Fibroblast of skin of scalp (primary cell): ENCODE measurements at regions not wholly inside any gene's neighbourhood (a gene's known extent, or its start where the extent isn't known, plus 50 kb on each side); places are given as distances from the start of the nearest gene placed in this dataset.
A peak's percentile ranks its signal among the peaks of the same experiment; 100 is the strongest.
"Not testable (repeated sequence)": the region's sequence is repeated elsewhere in the genome, so short reads cannot be mapped to it uniquely, and the experiment has no call there.

Experiments used
- DNase-seq: peaks from one replicate; pipeline ENCODE4 v3.0.0-alpha.2; 2013

DNA sequence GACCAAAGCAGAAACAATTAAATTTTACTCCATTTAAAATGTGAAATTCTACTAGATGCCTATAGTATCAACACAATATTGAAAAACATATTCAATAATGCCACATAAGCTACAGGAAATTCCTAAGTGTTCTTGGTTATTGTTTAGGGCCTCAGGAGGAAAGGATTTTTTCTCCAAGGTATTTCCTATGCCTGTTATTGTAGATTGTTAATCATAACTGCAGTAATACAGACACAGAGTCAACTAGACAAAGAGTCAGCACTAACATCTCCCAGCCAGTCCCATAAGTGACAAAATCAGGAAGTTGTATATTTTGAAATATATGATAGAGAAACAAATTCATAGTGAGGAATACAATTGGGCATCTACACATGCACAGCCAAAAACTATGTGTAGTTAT is 782.7 kb upstream of the KIF2B start:
- DNase-seq, result no peak

GRCh38 chr17:53033297-53033696 is 789.4 kb upstream of the KIF2B start:
- DNase-seq, result no peak

DNA sequence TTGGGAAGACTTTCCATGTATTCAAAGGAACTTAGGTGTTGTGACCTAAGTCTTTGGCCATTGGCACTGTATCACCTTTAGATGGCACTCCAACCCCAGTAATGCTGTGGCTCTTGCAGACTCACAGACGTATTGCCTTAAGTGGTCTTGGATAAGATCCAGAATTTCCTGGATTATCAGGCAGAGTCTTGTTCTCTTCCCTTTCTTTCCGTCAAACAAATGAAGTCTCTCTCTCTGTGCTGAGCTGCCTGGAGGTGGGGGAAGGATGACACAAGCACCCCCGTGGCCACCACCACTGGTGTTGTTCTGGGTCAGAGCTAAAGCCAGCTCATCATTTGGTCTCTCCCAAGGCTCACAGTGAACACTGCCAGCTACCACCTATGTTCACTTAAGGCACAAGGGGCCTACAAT is 789.9 kb upstream of the KIF2B start:
- DNase-seq, result peak; percentile 11

DNA sequence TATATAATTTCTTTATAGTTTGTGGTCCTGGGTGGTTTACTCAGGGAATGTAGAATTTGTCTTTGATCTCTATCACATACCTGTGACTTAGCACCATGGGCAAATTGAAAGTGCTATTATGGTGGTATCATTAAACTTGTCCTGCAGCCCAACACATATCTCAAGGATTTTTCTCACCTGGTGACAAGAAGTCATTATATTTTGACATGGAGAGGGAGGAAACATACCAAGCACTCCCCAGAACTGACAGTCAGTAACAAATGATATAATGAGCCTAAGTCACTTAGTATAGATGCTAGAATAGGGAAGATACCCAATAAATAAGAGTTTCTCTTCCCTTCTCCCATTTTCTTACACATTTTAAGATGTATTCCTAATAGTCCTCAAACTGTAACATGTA is 805.5 kb upstream of the KIF2B start:
- no peak for DNase-seq

- DNase-seq, result no peak
These were observed 806.6 kb upstream of the KIF2B start for GRCh38 chr17:53016085-53016484.

GRCh38 chr17:53012364-53012763 is 810.4 kb upstream of the KIF2B start:
- DNase-seq, result no peak

DNA sequence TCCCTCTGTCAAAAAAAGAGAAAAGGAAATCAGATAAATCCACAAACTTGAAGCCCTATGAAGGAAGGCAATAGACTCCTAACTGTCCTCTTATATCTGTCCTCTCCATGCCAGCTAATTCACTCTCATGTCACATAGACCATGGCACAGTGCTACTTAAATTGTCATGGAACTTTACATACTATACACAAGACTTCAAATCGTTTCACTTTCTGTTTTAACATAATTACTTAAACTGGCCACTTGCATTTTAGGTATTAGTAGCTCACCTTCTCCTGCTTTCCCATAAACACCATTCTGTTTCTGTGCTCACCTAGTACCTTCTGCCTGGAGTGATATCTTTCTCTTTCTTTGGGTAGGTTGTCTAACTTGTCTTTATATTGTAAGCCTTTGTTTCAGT is 816.7 kb upstream of the KIF2B start:
- no peak for DNase-seq

- no peak for DNase-seq
These were observed 817.8 kb upstream of the KIF2B start for GRCh38 chr17:53004902-53005301.

DNA sequence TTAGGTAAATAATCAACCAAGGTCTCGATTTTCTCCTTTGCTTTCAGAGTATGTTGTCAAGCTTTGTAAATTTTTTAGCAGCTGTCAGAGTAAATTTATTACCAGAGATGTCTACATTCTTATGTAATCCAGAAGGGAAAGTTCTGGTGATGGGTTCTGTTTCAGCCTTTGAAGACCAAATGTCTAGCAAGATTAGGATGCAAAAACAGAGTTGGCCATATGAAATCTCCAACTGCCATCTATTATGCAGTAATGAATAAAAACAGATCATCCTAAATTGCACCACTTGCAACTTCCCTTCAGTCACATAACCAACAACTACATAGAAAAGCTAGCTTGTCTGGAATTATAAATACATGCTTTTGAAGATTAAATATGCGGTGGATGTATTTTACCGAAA is 826.8 kb upstream of the KIF2B start:
- no peak for DNase-seq

- no peak for DNase-seq
These were observed 827.6 kb upstream of the KIF2B start for GRCh38 chr17:52995147-52995546.

DNA sequence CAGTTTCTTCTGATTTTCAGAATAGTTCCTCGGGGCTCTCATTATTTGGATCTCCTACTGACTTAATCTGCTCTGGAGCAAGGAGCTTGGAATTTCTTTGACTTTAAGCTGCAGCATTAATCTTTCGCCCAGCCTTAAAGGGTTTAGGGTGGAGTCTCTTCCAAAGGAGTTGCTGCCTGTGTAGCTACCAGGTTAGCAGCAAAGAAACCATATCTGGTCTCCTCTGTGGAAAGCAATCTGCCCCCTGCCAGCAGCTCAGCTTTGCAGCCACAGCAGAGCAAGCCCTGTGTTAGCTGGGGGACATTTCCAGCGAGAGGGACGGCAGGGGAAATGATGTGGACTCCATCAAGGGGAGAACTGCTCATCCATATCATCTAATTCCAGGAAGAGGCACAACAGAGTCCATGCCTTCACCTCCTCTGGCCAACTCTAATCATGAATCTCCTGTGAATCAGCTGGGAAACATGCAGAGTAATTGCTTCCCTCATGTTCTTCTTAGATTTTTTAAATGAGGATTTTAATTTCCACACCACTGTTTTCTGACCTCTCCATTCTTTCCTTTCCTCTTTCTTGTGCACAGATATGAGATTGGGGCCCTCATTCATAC is 827.6 kb upstream of the CA10 start:
- no peak for DNase-seq

- DNase-seq, result no peak
These were observed 823.8 kb upstream of the CA10 start for GRCh38 chr17:52982331-52982730.

GRCh38 chr17:52979921-52980320 is 821.4 kb upstream of the CA10 start:
- no peak for DNase-seq

GRCh38 chr17:52965856-52966255 is 807.3 kb upstream of the CA10 start:
- no peak for DNase-seq

- DNase-seq, result not testable (repeated sequence)
These were observed 803.2 kb upstream of the CA10 start for GRCh38 chr17:52961751-52962150.

- no peak for DNase-seq
These were observed 798.9 kb upstream of the CA10 start for GRCh38 chr17:52957411-52957810.

GRCh38 chr17:52947418-52947817 is 788.9 kb upstream of the CA10 start:
- DNase-seq, result no peak

DNA sequence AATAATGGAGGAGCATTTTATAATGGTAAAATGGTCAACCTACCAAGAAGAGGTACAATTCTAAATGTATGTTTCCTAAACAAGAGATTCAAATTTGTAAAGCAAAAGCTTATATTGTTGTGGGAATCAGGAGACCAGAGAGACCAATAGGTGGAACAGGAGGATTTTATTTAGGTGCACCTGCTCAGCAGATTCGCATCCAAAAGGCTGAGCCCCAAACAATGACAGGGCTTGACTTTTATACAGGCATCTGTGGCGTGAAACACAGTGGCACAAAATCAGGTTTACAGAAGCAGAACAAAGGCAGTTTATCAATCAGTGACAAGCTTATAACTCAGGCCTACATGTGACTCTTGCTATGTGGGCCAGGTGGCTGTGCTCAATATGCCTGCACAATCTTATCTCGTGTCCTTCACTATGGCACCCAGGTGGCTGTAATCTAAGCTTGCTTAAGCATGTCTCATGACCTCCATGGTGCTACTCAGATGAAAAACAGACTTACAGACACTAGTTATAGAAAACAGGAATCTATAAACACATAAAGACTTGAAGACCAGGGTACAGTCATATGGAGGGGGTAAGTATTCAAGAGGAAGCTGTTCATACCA is 780.2 kb upstream of the CA10 start:
- no peak for DNase-seq

DNA sequence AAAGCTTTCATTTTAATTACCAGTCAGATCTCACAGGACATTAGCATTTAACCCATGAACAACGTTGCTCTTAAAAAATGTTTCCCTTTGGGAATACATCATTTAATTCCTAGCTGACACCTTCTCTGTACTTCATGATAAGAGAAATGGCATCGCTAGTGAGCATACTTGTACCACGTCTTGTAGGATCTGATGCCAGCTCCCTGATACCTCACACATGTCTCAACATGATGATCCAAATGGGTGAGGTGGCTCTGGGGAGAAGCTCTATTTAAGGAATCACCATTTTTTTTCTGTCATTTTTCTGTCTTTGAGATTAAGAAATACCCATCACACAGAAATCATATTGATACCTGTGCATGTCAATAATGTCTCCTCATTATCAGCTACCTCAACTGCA is 772.1 kb upstream of the CA10 start:
- no peak for DNase-seq

GRCh38 chr17:52930145-52930544 is 771.6 kb upstream of the CA10 start:
- DNase-seq, result no peak

- DNase-seq, result no peak
These were observed 765.1 kb upstream of the CA10 start for GRCh38 chr17:52923658-52924057.

- no peak for DNase-seq
These were observed 740.7 kb upstream of the CA10 start for GRCh38 chr17:52899235-52899634.

DNA sequence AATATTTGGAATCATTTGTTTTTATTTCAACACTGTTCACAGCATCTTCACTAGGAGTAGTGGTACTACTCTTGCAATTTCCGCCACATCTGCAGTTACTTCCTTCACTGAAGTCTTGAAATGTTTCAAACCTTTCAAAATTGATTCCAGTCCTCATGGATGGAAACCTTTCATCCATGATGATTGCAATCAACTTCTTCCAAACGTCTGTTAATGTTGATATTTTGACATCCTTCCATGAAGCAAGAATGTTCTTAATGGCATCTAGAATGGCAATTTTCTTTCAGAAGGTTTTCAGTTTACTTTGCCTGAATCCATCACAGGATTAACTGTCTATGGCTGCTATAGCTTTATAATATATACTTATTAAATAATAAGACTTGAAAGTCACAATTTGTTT is 736.8 kb upstream of the CA10 start:
- no peak for DNase-seq

GRCh38 chr17:52892334-52892733 is 733.8 kb upstream of the CA10 start:
- DNase-seq, result no peak

- DNase-seq, result no peak
These were observed 727.4 kb upstream of the CA10 start for GRCh38 chr17:52885882-52886281.
